Gastrocnemius medialis (tissue), 4 donors: ENCODE measurements at regions not wholly inside any gene's neighbourhood (a gene's known extent, or its start where the extent isn't known, plus 50 kb on each side); places are given as distances from the start of the nearest gene placed in this dataset.

ENCODE experiments used
- POLR2A ChIP-seq, 2 donors: fragments of 450-650 bp; IDR thresholded peaks; one replicate each; pipeline ENCODE4 v1.6.1; 2017; ENCODE audit warnings: antibody characterized with exemption in 2 of 2, mild to moderate bottlenecking in 2 of 2, moderate library complexity in 2 of 2
- TF ChIP-seq, protein P1 (sequence below), 5 experiments: fragments of 450-650 bp in 3 of 5; fragments of 200-600 bp in 2 of 5; sonication (generic) in 2 of 5; IDR thresholded peaks in 4 of 5; conservative IDR thresholded peaks in 1 of 5; 1 replicate in 4 of 5; 2 replicates in 1 of 5; pipeline ENCODE4 v1.5.1; 2016 to 2019; ENCODE audit warnings: antibody characterized with exemption in 5 of 5, mild to moderate bottlenecking in 3 of 5, moderate library complexity in 3 of 5

DNA sequence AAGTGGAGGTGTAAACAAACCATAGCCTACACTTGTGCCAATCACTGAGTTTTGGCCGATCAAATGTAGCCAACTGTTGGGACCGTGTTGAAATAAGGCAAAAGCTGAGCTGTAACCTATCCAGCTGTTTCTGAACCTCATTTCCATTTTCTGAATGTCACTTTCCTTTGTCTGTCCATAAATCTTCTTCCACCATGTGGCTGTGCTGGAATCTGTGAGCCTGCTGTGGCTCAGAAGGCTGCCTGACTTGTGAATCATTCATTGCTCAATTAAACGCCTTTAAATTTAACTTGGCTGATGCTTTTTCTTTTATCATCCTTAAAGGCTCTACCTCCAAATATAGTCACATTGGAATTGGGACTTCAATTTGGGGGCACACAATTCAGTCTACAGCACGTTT, 203.1 kb upstream of the MPPED2 start:
- TF ChIP-seq, protein P1, sequence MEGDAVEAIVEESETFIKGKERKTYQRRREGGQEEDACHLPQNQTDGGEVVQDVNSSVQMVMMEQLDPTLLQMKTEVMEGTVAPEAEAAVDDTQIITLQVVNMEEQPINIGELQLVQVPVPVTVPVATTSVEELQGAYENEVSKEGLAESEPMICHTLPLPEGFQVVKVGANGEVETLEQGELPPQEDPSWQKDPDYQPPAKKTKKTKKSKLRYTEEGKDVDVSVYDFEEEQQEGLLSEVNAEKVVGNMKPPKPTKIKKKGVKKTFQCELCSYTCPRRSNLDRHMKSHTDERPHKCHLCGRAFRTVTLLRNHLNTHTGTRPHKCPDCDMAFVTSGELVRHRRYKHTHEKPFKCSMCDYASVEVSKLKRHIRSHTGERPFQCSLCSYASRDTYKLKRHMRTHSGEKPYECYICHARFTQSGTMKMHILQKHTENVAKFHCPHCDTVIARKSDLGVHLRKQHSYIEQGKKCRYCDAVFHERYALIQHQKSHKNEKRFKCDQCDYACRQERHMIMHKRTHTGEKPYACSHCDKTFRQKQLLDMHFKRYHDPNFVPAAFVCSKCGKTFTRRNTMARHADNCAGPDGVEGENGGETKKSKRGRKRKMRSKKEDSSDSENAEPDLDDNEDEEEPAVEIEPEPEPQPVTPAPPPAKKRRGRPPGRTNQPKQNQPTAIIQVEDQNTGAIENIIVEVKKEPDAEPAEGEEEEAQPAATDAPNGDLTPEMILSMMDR (IDR thresholded peaks at IDR 0.05 in 4 of 5, conservative IDR thresholded peaks at IDR 0.05 in 1 of 5), result no peak
- TF ChIP-seq POLR2A (IDR thresholded peaks at IDR 0.05), result no peak
